Activated T-helper 1 cell treated with Interleukin-2 at 50 U/mL for 16 hours (primary cell): ENCODE measurements at regions not wholly inside any gene's neighbourhood (a gene's known extent, or its start where the extent isn't known, plus 50 kb on each side); places are given as distances from the start of the nearest gene placed in this dataset.

ENCODE experiments used
- DNase-seq: peaks from one replicate; pipeline ENCODE4 v3.0.0-alpha.2; 2020; ENCODE audit warnings: low read depth

GRCh38 chr11:70486731-70487130 is 88.4 kb downstream of the CTTN start:
- DNase-seq: no peak

- no peak for DNase-seq
These were observed 88.8 kb downstream of the CTTN start for GRCh38 chr11:70487160-70487559.

- no peak for DNase-seq
These were observed 89.4 kb downstream of the CTTN start for GRCh38 chr11:70487756-70488155.

DNA sequence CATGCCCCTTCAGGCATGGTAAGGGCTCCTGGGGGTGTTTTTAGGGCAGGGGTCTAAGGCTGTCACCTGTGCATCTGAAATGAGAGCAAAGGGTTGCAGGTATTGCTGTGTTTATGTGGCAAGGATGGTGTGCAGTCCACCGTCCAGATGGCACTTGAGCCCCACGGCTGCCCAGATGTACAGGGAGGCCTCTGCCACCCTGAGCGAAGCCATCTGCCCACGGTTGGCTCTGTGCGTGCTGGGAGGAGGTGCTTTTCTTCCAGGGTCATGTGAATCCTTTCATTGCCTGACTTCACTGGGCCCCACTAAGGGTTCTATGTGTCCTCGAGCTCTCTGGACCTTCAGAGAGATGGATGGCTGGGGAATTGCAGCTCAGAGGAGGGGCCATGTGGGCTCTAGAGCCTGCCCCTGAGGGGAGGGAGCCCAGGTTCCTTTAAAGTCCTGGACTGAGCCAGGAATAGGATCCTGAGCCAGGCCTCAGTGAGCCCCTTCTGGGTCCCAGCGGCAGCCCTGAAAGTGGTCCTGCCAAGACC is 89.9 kb downstream of the CTTN start:
- no peak for DNase-seq

DNA sequence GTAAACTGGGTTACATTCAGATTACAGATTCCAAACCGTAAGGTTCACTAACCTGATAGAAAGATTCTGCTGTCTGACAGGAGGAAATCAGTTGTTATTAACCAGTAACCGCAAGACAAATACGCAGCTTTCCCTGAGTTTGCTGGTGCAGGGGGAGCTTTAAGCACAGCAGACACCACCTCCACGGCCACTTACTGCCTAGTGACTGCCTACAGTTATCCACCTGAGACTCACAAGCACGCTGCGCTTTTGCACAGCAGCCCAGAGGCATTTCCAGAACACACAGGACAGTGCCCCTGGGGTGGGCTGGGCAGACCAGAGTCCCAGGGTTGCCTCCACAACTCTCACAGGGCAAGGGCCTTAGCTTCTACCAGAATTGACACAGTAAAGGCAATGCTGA is 90.9 kb downstream of the CTTN start:
- DNase-seq: no peak

DNA sequence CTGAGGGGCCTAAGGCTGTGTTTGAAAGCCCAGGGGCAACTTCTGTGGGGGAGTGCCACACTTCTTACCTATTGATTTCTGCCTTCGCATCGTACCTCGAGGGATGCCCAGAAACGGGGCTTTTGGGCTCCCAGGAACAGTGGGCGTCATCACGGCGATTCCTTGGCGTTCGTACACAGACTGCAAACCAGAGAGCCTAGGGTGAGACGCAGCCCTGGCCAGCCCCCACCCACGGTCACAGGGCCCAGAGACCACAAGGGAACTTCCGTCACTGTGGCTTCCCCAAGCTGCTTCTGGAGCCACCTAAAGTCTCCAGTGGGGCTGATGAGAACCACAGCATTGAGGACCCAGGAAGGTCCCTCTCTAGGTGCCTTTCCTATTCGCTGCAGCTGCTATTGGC is 91.9 kb downstream of the CTTN start:
- DNase-seq: no peak

GRCh38 chr11:70490723-70491558 is 92.6 kb downstream of the CTTN start:
- DNase-seq: no peak

GRCh38 chr11:70491696-70492472 is 93.6 kb downstream of the CTTN start:
- no peak for DNase-seq

- DNase-seq: no peak
These were observed 94.8 kb downstream of the CTTN start for GRCh38 chr11:70493089-70493474.

DNA sequence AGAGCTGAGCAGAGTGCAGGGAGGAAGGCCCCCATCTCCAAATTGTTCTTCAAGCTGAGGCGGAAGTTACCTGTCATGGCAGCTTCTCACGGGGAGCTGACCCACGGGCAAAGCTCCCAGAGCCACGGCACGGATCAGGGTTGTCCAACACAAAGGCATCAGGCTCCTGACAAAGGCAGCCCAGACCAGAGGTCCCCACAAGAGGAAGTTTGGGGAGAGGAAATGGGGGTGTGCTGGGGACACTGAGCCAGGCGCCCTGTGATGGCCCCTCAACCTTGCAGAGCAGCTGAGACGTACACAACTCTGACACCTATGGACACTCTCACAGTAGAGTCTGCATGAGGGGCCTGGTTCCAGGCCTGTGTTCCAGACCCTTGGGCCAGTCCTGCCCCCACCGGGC is 95.6 kb downstream of the CTTN start:
- DNase-seq: no peak

DNA sequence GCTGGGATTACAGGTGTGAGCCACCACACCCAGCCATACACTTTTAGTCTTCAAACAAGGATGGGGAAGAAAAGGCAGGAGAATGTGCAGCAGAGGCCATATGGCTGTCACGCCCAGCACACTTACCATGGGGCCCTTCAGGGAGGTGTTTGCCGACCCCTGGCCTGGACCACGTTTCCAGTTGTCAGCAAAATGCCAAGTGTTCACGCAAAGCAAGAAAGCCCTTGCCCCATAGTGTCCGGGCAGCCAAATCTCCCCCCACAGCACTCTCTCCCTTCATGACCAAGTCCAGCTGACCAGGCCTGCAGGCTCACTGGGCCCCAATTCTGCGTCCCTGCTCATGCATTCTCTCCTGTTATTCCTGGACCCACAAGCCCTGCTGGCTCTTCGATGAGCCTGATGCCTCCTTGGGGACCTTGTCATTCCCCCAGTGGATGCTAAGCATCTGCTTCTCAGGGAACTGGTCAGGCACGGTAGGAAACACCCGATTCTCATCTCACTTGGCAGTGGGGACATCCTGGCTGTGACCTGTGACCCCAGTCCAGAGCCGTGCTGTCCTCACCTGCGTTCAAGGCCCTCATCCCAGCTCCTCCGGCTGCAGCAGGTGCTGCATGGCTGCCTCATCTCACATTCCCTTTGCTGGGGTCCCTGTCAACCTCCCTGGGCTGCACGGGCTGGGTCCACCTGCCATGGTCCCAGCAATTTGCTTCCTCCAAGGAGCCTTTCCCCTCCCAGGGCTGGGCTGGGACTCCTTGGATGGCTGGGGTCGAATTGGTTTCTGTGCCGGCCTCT is 96.4 kb downstream of the CTTN start:
- DNase-seq: no peak

DNA sequence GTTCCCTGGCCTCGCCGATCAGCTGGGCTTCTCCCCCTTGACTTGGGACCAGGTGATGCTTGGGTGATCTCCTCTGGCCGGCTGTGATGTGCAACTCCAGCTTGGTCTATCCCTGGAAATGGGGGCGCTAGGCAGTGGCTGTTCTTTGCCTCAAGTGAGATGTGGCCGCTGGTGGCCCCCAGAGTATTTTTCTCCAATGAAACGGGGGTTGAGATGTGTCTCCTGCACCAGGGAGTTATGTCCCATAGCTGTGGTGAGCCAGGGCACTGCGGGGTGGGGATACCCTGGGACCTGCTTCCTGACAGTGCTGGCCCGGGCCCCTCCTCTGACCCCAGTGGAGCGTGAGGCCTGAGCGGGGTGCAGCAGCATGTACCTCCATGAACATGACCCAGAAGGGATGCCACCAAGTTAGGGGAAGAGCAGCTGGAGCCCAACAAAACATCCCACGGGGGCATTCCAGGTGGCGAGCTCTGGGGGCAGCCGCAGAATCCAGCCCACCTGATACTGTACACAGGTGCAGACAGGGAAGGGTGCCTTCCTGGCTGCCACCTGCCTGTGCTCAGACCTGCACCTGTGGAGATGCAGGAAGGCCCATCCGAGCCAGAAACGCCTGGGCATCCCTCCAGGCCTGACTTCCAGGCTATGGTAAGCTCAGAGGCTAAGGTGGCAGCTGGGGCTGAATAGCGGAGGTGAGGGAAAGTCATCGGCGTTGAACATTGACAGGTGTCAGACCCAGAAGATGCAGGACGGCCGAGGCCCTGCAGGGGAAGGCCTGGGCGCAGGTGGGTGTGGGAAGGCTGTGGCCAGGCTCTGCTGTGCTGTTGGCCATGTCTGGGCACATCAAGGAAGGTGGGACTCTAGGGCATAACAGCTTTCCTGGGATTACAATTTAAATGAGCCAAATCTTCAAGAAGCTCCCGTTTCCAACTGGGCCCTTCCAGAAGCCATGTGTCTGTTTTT is 97.3 kb downstream of the CTTN start:
- no peak for DNase-seq

- DNase-seq: no peak
These were observed 98.5 kb downstream of the CTTN start for GRCh38 chr11:70496591-70497535.

DNA sequence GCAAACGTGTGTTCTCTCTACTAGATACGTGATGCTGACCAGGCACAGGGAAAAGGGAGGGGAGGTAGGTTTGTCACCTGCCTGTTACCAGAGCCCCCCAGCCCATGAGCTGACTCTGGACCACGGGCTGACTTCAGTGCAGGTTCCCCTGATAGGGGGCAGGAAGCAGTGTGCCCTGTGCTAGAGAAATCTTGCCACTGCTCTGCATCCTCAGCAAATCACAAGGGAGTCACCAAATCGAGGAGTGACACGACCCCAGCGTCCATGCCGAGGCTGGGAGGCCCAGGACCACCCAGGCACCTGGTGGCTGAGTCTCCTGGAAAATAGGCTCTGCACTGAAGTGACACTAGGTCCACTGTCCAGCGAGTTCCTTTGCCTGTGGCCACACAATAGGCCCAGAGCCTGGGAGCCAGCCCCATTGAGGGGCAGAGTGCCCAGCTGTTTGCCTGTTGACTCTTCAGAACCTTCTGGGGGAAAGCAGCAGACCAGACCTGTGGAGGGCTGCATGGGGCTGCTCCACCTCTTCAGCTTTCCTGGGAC is 99.3 kb downstream of the CTTN start:
- DNase-seq: no peak

GRCh38 chr11:70498171-70498571 is 99.8 kb downstream of the CTTN start:
- no peak for DNase-seq

- no peak for DNase-seq
These were observed 100.9 kb downstream of the CTTN start for GRCh38 chr11:70498976-70499801.

- no peak for DNase-seq
These were observed 101.9 kb downstream of the CTTN start for GRCh38 chr11:70500076-70500847.
